Cerebellar cortex (tissue), 1 donor: ENCODE measurements at regions not wholly inside any gene's neighbourhood (a gene's known extent, or its start where the extent isn't known, plus 50 kb on each side); places are given as distances from the start of the nearest gene placed in this dataset.
A peak's percentile ranks its signal among the peaks of the same experiment; 100 is the strongest.

Experiments
- DNase-seq: peaks from one replicate; pipeline ENCODE4 v3.0.0-alpha.2; 2015; ENCODE audit warnings: low spot score

DNA sequence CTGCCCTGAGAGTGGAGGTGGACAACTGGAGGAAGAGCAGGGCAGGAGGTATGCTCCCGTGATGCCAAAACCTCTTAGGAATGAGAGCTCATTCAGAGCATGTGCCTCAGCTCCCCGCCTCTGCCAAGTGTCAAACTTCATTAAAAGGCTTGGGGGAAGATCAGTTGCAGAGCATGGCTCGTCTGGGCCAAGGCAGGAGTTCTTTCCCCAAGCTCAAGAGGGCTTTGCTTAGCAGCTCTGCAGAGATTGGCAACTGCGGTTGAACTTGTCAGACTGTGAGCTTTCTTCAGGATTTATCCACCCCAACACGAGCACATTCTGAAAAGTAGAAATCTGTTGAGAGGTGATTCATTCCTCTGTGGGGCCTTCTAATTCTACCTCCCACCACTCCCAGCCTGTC is 248.1 kb downstream of the HS3ST3A1 start:
- no peak for DNase-seq

DNA sequence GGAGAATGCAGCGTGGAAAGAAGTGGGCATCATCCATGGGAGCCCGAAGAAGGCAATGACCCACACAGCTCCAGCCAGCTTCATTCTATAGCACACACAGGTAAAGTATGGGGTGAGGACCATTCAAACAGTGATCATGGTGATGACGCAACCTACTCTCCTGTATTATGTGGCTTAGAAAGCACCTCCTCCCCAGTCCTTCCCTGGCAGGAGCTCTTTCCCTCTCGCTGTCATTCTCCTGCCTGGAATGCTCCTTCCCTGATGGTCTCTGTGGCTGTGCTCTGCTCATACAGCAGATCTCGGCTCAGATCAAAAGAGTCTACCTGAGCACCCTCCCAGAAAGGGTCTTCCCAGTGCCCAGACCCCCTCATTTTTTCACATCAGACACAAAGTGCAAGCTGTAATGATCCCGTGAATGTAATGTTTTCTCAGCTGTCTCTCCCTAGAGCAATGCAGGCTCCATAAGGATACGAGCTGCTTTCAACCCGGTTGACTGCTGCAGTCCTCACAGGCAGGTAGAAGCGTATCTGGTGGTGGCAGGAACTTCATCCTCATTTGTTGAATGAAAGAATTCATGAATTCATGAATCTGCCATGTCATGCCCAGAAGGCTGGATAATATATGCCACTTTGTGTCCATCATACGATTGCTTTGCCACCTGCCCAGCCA is 248.8 kb downstream of the HS3ST3A1 start:
- no peak for DNase-seq

DNA sequence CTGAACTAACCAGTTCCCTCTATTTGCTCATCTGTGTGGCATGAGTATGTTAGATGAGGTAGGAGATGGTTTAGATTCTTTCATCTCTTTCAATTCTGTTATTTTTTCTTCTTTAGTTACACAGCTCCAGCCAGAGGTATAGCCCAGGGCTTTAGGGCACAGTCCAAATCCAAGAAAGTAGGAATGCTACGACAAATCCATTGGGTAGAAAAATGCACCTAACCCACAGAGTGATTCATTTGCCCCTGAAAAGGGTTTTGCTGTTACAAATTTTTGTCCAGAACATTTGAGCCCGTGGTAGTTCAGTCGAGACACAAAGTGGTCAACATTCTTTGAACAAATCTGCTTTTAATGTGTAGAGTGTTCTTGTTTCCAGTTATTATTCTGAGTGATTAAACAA is 250.7 kb downstream of the HS3ST3A1 start:
- DNase-seq = no peak

DNA sequence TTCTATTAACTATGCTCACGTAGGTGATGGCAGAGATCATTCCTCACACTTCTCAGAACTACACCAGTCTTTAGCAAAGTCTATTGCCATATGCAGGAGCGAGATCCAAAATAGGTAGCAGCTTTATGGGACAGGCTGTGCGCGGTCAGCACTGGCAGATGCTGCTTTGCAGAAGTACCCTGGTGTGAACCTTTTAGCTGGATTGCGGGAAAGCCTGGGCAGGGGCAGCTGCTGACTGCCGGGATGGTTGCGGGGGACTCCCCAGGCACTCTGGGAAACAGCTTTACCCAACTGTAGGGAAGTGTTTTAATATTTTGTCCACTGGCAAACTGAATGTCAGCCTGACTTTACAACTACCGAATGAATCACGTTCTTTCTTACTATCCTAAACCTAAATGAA is 251.3 kb downstream of the HS3ST3A1 start:
- no peak for DNase-seq

DNA sequence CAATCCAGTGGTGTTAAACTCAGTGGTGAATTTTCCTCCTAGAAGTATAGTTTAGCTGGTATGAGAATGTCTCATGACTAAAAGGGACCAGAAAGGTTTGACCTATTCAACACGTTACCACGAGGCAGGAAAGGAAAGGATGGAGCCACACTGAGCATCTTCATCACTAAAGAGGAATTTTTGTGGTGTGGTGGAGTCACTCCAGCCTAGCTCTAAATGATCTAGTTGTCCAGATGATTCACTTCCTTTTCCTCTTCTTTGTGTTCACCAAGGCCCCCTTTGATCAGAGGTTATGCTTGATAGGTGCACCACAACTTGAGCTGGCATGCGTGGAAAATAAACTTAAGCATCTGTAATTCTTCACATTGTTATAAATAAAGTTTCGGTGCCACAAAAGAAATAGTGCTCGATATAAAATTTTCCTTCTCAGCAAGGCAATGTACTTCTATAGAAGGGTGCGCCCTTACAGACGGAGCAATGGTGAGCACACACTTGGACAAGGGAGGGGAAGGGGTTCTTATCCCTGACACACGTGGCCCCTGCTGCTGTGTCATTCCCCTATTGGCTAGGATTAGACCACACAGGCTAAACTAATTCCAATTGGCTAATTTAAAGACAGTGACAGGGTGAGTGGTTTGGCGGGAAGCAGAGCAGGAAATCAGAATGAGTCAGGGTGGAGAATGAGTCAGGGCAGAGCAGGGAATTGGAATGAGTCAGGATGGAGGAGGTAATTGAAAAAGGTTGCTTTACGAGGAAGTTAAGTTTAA is 254.6 kb downstream of the HS3ST3A1 start:
- no peak for DNase-seq

DNA sequence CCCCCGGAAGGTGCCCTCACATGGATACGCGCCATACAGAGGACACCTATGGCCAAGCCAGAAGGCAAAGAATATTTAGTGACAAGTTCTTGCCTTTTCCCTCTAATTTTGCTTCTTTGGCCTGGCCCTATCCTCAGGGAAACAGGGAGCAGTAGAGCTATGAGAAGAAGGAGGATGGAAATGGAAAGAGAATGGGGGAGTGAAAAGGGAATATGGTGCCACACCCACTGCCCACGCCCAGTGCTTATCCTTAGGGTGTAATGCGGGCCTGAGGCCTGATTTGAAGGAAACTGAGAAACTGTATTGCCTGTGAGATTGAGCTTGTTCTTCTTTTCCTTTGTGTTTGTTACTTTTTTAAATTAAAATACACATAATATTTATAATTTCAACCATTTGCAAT is 255.1 kb downstream of the HS3ST3A1 start:
- DNase-seq = no peak

DNA sequence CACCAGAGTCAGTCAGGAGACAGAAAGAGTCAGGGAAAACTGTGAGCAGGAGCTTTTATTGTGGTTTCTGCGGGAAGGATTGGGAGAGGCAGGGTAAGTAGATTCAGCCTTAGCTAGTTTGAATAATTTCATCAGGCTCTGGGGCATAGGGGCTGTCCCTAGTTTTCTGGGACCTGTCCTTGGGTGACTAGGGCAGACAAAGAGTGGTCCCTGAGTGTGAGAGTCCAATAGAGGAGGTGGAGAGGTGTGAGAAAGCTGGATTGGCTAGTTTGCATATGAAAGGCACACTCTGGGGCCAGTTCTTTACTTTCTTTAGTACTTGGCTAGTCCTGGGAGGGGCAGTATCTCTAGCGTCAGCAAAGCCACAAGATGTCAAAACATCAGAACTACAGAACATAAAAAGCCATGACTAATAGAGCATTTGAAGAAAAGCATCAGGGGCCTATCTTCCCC is 255.6 kb downstream of the HS3ST3A1 start:
- DNase-seq = no peak

DNA sequence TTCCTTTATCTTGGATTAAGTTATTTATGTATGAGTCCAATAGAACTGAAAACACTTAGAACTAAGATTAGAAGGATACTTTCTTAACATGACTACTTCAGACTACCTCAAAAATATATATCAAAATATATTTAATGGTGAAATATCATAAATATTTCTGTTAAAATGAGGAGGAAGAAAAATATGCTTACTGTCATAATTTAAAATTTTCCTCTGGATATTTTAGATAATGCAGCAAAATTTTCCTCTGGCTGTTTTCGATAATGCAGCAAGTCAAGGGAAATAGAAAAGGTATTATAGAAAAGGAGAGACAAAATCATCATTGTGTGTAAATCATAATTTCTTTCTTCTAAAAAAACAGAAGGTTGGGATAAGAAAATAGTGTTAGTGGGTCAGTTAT is 263.3 kb downstream of the HS3ST3A1 start:
- no peak for DNase-seq

DNA sequence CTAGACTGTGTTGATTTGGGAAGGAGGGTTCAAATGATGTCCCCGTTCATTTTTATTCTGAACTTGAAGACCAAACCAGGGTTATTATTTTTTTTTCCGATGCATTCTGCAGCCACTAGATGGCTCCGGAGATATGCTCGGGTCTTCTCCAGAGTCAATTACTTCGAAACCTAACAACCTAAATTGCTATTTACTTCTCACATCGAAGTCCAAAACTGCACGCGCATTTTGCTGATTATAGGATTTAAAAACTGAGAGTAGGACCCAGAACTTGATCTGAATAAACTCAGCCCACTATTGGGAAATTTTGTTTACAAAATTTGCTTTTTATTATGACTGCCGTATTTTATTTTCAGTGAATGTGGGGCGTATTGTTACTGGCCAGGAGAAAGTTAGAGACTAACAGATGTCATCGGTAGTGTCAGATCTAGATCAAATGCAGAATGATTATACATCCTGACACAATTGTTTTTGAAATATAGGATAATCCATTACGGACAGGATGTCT is 263.8 kb downstream of the HS3ST3A1 start:
- DNase-seq = peak; percentile 56

DNA sequence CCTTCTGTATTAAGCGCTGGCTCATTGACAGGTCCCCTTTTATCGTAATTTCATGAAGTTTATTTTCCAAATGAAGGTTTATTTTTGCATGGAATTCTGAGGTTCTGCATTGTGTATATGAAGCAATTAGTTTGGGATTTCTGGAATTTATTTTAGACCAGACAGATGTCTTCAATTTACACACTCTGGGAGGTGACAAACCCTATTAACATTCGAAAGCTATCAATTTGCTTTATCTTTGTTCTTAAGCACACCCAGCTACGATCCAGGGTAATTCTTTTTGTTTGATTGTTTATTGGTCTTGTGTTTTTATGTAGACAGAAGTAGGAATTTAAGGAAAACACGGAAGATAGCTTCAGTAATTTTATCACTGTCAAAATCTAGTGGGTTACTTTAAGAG is 264.6 kb downstream of the HS3ST3A1 start:
- DNase-seq = no peak

DNA sequence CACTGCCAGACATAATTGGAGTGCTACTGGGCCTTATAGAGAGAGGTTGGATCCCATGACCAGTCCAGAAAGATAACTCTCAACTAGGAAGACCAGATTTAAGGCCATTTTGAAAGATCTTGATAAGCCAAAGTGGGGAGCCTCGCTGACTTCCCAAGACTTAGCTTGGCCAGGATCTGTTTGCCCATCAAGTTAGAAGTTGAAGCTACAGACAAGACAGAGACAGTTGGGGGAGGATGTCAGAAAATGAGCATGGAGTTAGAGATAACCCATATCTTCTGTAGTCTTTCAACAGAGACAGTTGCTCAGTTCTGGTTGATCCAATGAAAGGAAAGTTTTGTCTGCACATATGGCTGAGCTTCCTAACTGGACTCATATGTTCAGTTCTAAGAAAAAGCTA is 267.4 kb downstream of the HS3ST3A1 start:
- DNase-seq = no peak

DNA sequence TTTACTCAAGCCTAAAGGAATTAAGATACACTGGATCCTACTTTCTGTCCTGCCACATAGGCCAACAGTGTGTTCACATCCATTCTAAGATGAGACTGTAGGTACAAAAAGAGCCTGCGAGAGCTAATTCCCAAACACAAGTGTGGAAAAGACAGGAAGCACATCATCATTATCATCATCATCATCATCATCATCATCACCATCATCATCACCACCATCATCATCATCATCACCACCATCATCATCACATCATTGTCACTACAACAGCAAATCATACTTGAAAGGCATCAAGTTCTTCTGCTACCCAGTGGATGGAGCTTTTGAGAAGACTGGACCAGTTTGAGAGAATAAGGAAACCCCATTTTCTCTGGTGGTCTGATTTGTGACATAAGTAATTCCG is 268.1 kb downstream of the HS3ST3A1 start:
- DNase-seq = no peak

DNA sequence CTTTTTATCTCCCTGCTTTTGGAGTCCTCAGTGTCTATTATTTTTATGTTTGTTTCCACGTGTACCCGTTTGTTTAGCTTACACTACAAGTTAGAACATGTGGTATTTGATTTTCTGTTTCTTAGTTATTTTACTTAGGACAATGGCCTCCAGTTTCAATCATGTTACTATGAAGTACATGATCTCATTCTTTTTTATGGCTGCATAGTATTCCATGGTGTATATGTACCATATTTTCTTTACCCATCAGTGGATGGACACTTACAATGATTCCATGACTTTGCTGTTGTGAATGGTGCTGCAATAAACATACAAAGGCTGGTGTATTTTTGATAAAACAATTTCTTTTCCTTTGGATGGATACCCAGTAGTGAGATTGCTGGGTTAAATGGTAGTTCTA is 269.5 kb downstream of the HS3ST3A1 start:
- DNase-seq = no peak

DNA sequence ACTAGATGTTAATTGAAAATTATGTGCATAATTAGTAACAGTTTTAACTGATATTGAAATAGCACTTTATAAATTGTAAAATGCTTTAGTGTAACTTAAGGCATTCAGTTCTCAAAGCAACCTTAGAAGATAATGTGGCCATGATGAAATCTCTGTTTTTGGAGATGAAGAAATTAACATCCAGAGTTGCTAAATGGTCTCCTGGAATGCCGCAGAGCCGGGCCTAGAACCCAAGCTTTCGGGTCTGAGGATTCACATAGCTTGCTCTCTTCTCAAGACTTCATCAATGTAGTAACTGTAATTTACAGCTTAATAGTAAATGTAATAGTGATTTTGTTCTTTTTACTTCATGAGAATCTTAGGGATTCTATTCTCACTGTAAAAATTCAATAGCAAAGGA is 272.3 kb downstream of the HS3ST3A1 start:
- no peak for DNase-seq

DNA sequence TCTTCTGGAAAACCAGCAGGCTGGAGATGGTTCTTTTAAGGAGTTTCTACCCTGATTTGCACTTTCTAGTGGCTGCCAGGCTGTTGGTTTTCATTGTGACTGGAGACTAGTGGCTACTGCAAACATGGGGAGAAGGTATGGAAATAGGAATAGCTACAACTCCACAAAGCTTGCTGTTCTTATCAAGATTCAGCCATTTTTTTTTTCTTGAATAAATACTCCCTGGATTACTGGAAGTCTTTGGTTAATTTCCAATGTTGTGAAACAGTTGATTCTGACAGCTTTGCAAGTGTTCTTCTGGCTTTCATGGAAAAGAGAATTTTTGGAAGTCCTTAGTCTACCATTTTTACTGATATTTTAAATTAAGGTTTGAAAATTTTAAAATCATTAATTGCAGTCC is 277.7 kb downstream of the HS3ST3A1 start:
- no peak for DNase-seq

DNA sequence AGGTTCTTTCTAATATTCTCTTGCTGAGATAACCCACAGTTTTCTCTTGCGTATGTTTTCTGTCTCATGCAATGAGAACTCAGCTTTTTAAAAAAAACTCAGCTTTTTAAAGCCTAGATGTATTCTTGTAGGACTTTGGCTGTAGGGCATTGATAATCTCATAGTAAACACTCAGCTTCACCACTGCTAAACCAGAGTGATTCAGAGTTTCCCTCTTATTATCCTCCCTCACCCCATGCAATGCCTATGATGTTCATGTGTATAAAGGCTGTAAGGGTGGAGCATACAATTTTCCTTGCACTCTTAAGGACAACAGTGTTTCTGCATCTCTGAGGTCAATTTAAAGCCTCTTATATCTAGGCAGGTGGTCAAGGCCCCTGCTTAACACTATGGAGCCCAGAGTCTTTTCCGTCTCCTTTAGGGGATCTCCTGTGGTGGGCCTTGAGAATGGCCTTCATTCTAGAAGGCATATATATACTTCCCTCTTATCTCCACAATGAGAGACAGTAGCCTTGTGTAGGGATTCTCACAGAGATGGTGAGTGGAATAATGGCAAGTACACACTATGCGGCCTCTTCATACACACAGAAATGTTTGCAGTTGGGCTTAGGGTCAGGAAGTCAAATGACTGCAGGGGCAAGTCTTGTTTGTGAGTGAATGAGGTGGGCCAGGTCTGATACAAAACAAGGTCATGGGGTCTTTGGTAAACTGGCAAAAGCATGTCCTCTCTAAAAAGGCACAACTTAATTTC is 279.6 kb downstream of the HS3ST3A1 start:
- no peak for DNase-seq

DNA sequence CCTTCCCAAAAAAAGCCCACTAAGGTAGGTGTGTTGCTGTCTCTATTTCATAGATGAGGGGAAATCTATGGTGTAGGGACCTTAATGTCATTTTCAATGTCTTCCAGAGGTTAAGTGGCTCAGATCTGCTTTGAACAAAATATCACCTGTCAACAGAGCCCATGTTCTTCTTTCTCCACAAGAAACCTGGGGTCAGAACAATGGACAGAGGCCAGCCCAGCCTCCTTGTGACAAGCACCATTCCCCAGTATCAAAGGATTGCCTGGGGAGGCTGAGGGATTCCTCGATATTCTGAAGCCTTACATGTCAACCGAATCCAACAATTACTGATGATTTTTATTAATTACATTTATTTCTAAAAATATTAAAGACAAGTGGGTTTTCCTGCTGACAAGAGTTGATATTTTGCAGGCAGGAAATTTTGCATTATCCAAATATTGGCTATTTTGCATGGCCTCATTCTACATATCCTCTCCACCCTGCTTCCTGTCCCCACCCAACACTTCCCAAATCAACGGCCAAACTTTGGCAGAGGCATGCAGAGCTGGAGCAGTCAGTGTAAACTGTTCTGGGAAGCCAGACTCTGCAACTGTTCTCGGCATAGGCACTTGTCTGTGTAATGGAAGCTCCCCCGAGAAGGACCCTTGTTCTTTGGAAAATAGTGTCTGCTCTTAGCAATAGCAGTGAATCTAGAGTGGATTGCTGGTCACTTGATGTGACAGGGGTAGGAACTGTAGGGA is 281.5 kb downstream of the HS3ST3A1 start:
- DNase-seq = no peak

DNA sequence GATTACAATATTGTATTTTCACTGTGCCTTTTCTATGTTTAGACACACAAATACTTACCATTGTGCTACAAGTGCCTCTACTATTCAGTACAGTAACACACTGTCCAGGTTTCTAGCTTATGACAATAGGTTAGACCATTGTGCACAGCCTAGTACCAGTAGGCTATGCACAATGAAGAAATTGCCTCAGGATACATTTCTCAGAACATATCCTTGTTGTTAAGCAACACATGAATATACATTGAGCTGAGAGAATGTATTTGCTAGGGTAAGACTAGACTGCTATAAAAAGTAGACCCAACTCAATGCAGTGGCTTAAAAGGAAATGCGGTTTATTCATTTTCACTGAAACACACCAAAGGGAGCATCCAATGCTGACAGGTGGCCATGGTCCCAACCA is 285.1 kb downstream of the HS3ST3A1 start:
- DNase-seq = no peak

DNA sequence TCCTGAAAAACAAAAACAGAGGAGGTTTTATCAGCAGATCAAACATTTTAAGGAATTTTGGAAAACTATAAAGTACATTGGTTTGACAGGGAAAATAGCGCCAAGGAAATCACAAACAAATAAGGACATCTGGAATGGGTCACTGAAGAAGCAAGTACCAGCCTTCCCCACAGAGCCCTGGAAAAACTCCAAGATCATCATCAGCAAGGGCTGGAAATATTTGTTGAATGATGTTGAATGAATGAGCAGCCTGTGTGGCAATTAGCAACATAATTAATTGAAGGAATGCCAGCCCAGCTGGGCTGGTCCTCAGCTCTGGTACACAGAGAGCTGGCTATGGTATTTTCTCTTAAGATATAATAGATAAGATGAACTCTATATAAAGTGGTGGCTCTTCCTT is 290.4 kb downstream of the HS3ST3A1 start:
- DNase-seq = peak; percentile 5

DNA sequence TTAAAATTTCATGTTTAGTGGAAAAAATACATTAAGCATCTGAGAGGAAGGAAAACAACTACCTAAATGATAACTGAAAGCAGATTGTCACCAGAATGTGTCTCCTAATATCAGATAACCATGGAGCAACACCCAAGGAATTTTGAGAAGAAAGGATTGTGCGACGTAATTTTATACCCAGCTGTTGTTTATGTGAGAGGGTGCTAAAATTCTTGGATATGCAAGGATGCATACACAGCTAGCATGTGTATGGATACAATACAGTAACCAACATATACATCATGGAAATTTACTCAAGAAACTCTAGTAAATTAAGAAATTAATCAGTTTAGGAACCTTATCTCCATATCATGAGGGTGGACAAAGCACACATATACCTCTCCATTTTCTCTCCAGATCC is 290.9 kb downstream of the HS3ST3A1 start:
- DNase-seq = no peak

DNA sequence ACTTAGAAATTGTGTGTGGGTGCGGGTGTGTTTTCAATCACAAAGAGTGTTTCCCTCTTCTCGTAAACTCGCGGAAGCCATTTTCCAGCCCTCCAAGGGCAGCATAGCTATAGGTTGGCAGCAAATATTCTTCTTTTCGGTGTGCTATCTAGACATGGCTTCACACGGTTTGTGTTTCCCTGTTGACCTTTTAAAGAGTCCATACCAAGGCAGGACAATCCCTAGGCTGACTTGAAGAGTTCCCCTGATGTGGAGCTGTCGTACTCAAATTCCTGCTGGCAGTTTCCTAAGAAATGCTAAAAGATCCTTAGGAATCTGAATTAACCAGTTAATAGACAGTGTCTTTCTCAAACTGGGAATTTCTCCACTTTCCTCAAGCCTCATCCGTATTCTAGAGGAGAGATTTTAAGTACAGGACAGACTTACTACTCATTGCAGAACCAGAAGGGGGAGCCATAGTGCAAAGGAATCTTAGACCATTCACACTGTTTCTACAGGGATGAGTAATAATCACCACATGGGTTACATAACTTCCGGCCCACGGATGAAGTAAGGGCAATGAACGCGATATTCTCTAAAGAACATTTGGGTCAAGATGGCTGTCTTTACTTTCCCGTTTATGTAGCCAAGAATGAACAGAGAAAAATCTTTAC is 288.6 kb upstream of the ELAC2 start:
- peak; percentile 6 for DNase-seq

DNA sequence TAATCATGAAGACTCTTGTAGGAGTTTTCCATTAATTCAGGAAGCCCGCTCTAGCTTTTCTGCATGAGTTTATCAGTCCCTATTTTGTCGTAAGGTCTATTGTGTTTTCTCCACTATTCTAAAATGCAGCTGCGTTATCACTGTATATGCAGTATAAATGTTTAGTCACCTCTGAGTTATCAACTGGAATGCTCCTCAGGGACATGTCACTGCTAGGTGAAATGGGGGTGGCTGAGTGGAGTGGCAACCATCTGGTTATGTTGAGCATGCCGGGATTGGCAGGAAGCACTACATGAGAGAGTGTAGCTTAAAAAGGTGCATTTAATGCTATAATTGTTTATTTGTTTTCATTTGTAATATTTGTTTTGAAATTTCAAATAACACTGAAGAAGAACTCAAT is 285.2 kb upstream of the ELAC2 start:
- no peak for DNase-seq
